SJCRH30 (cell line): ENCODE measurements at regions not wholly inside any gene's neighbourhood (a gene's known extent, or its start where the extent isn't known, plus 50 kb on each side); places are given as distances from the start of the nearest gene placed in this dataset.
"Not testable (repeated sequence)": the region's sequence is repeated elsewhere in the genome, so short reads cannot be mapped to it uniquely, and the experiment has no call there.

ENCODE experiments used
- DNase-seq, 2 experiments: peaks; one replicate each; pipeline ENCODE4 v3.0.0-alpha.2; 2015 to 2020
- H3K27ac ChIP-seq: fragments of 250-450 bp; sonication (Bioruptor Pico); 2 replicates; pipeline ENCODE4 v1.5.1; 2020; ENCODE audit warnings: mild to moderate bottlenecking, moderate library complexity
- H3K27me3 ChIP-seq: fragments of 250-450 bp; sonication (Bioruptor Pico); 2 replicates; pipeline ENCODE4 v1.5.1; 2020; ENCODE audit warnings: mild to moderate bottlenecking, moderate library complexity
- H3K36me3 ChIP-seq: fragments of 250-450 bp; sonication (Bioruptor Pico); 2 replicates; pipeline ENCODE4 v1.5.1; 2020; ENCODE audit warnings: mild to moderate bottlenecking, moderate library complexity
- H3K4me1 ChIP-seq: fragments of 250-450 bp; sonication (Bioruptor Pico); 2 replicates; pipeline ENCODE4 v1.5.1; 2020; ENCODE audit warnings: mild to moderate bottlenecking, moderate library complexity
- H3K4me3 ChIP-seq: fragments of 250-450 bp; sonication (Bioruptor Pico); 2 replicates; pipeline ENCODE4 v1.5.1; 2020; ENCODE audit warnings: mild to moderate bottlenecking, moderate library complexity
- H3K9me3 ChIP-seq: fragments of 250-450 bp; sonication (Bioruptor Pico); replicated peaks from 2 replicates; pipeline ENCODE4 v1.5.1; 2020; ENCODE audit warnings: mild to moderate bottlenecking, moderate library complexity

DNA sequence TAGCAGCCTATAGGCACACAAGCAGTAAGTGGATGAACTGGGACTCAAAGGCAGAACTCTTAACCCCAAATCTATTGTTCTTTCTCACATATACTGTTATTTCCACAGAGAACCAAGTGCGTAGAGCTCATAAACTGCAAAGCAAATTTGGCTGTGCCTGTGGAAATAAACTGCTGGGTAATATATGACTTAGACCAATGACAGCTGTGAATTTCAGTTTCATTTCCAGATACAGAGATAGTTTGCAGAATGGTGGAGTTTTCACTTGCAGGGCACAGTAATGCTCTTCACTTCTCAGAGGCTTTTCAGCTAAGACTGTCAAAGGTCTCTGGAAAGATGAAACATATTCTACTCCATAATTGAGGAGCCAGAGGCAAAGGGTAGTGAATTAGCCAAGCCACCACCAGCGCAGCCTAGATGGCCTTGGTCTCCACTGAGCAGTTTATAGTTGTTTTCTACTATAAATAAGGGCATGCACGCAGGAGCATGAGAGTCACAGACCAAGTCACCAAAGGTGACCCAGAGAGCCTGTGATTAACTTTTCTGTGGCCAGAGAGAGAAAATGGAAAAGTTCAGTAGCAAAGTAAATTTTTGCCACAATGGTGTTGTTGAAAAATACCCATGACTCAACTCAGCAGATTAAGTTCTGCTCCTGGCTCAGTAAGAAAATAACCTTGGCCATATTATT, 180.7 kb upstream of the GRM7 start:
- H3K36me3 ChIP-seq = no peaks in the 10 kb centered on the region
- DNase-seq = no peak
- H3K4me3 ChIP-seq = no peak overlapping the region
- no peaks in the 10 kb centered on the region for H3K27me3 ChIP-seq
- no peaks in the 10 kb centered on the region for H3K9me3 ChIP-seq
- H3K27ac ChIP-seq = no peak overlapping the region
- no peaks in the 10 kb centered on the region for H3K4me1 ChIP-seq

DNA sequence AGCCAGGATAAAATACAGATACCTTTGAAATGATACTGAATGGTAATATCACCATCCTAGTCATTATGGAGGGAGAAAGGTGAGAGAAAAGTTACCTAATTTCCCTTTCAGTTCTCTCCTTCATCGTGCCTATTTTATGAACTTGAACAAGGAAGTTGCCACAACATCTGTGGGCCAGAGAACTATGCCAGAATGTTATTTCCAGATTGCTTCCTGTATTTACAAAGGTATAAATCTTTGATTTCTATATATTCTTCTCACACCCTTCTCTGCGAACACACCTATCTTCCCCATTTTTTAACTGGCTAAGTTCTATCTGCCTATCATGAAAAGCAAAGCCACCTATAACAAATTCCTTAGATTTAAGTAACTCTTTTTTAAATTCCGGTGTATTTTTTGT, 163.6 kb upstream of the GRM7 start:
- DNase-seq = no peak
- no peaks in the 10 kb centered on the region for H3K4me1 ChIP-seq
- H3K27ac ChIP-seq = no peak overlapping the region
- no peaks in the 10 kb centered on the region for H3K36me3 ChIP-seq
- no peaks in the 10 kb centered on the region for H3K27me3 ChIP-seq
- no peaks in the 10 kb centered on the region for H3K9me3 ChIP-seq
- H3K4me3 ChIP-seq = no peak overlapping the region

GRCh38 chr3:6697722-6698121, 163.2 kb upstream of the GRM7 start:
- H3K9me3 ChIP-seq = no peaks in the 10 kb centered on the region
- H3K27me3 ChIP-seq = no peaks in the 10 kb centered on the region
- H3K4me1 ChIP-seq = no peaks in the 10 kb centered on the region
- no peaks in the 10 kb centered on the region for H3K36me3 ChIP-seq
- DNase-seq = no peak
- no peak overlapping the region for H3K27ac ChIP-seq
- no peak overlapping the region for H3K4me3 ChIP-seq

DNA sequence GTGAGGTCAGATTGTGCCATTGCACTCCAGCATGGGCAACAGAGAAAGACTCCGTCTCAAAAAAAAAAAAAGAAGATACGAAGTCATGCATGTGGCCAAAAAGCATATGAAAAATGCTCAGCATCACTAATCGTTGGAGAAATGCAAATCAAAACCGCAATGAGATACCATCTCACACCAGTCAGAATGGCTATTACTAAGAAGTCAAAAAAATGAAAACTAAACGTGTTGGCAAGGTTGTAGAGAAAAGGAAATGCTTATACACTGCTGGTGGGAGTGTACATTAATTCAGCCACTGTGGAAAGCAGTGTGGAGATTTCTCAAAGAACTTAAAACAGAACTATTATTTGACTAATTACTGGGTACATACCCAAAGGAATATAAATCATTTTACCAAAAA, 156.1 kb upstream of the GRM7 start:
- H3K9me3 ChIP-seq, H3K27ac ChIP-seq, H3K4me1 ChIP-seq, H3K4me3 ChIP-seq, DNase-seq, H3K27me3 ChIP-seq, H3K36me3 ChIP-seq: not testable (repeated sequence)

DNA sequence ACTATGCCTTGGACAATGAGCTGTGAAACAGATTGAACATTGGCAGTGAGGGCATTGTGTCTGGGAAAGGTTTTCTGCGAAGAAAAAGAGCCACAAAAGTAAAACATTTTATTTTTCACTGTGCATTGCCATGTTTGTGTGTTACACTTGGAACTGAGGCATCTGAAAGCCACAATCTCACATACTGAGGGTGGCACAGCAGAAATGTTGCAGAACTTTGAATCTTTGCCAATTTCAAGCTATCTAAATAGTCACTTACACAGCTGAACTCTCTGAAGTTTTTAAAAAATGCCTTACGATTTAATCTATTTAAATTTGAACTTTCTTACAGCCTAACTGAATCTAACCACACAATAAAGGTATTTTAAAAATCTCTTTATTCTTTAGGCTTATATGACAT, 154.1 kb upstream of the GRM7 start:
- Histone ChIP-seq H3K4me3 (no peak overlapping the region), H3K9me3 (no peaks in the 10 kb centered on the region), H3K36me3 (no peaks in the 10 kb centered on the region), H3K27me3 (no peaks in the 10 kb centered on the region), H3K27ac (no peak overlapping the region), H3K4me1 (no peaks in the 10 kb centered on the region)
- DNase-seq = no peak

DNA sequence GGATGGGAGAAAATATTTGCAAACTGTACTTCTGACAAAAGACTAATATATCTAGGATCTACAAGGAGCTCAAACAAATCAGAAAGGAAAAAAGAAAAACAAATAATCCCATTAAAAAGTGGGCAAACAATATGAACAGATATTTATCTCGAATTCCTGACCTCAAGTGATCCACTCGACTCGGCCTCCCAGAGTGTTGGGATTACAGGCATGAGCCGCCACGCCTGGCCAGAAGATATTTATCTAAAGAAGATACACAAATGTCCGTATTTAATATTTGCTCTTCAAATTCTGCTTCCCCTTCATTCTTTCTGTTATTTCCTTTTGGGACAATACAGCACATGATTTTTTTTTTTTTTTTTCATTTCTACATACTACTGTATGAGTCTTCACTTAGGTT, 151.7 kb upstream of the GRM7 start:
- H3K4me1 ChIP-seq = no peaks in the 10 kb centered on the region
- H3K27ac ChIP-seq = no peak overlapping the region
- no peaks in the 10 kb centered on the region for H3K36me3 ChIP-seq
- H3K27me3 ChIP-seq = no peaks in the 10 kb centered on the region
- H3K4me3 ChIP-seq = no peak overlapping the region
- DNase-seq = no peak
- no peaks in the 10 kb centered on the region for H3K9me3 ChIP-seq

DNA sequence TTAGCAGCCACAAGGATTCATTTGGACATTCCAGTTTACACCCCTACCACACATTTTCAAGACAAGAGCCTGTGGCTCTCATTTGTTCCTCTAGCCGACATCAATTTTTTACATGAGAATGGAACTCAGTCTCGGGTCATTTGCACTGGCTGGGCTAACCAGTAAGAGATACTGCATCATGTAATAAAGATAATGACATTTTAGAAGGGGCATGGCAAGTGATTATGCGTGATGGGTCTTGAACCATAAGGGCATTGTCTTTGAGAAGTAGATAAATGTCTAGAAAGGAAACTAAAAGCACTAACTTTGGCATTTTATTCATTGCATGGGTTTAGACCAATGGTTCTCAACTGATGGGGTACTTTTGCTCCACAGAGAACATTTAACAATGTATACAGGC, 146.0 kb upstream of the GRM7 start:
- no peak for DNase-seq
- H3K27ac ChIP-seq = no peak overlapping the region
- H3K4me3 ChIP-seq = no peak overlapping the region
- no peaks in the 10 kb centered on the region for H3K4me1 ChIP-seq
- H3K9me3 ChIP-seq = no peaks in the 10 kb centered on the region
- H3K36me3 ChIP-seq = no peaks in the 10 kb centered on the region
- H3K27me3 ChIP-seq = no peaks in the 10 kb centered on the region

GRCh38 chr3:6716420-6716819, 144.5 kb upstream of the GRM7 start:
- Histone ChIP-seq H3K9me3 (no peaks in the 10 kb centered on the region), H3K27me3 (no peaks in the 10 kb centered on the region), H3K27ac (no peak overlapping the region), H3K36me3 (no peaks in the 10 kb centered on the region), H3K4me1 (no peaks in the 10 kb centered on the region), H3K4me3 (no peak overlapping the region)
- DNase-seq = no peak

- H3K36me3 ChIP-seq = no peaks in the 10 kb centered on the region
- H3K27me3 ChIP-seq = no peaks in the 10 kb centered on the region
- H3K4me1 ChIP-seq = no peaks in the 10 kb centered on the region
- no peaks in the 10 kb centered on the region for H3K9me3 ChIP-seq
- no peak for DNase-seq
- H3K4me3 ChIP-seq = no peak overlapping the region
- H3K27ac ChIP-seq = no peak overlapping the region
These were observed 143.6 kb upstream of the GRM7 start for GRCh38 chr3:6717026-6717943.

DNA sequence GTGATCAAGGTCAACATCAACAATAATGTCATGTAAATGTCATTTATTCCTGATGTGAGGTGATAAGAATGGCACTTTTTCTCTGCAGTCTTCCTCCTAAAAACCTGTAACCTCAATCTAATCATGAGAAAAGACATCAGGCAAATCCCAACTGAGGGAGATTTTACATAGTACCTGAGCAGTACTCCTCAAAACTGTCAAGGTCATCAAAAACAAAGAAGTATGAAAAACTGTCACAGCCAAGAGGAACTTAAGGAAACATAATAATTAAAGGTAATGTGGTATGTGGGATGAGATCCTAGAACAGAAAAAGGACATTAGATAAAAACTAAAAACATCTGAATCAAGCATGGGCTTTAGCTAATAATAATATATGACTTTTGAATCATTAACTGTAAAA, 140.9 kb upstream of the GRM7 start:
- no peak for DNase-seq
- Histone ChIP-seq H3K4me3 (no peak overlapping the region), H3K27me3 (no peaks in the 10 kb centered on the region), H3K36me3 (no peaks in the 10 kb centered on the region), H3K4me1 (no peaks in the 10 kb centered on the region), H3K9me3 (no peaks in the 10 kb centered on the region), H3K27ac (no peak overlapping the region)

GRCh38 chr3:6721491-6721890, 139.4 kb upstream of the GRM7 start:
- Histone ChIP-seq H3K27me3 (no peaks in the 10 kb centered on the region), H3K4me1 (no peaks in the 10 kb centered on the region), H3K36me3 (no peaks in the 10 kb centered on the region), H3K9me3 (no peaks in the 10 kb centered on the region), H3K27ac (no peak overlapping the region), H3K4me3 (no peak overlapping the region)
- no peak for DNase-seq

- H3K4me3 ChIP-seq = no peak overlapping the region
- no peak overlapping the region for H3K27ac ChIP-seq
- no peaks in the 10 kb centered on the region for H3K27me3 ChIP-seq
- no peaks in the 10 kb centered on the region for H3K36me3 ChIP-seq
- DNase-seq = no peak
- no peaks in the 10 kb centered on the region for H3K4me1 ChIP-seq
- H3K9me3 ChIP-seq = no peaks in the 10 kb centered on the region
These were observed 137.7 kb upstream of the GRM7 start for GRCh38 chr3:6723205-6723604.

GRCh38 chr3:6726811-6727210, 134.1 kb upstream of the GRM7 start:
- no peak for DNase-seq
- no peaks in the 10 kb centered on the region for H3K27me3 ChIP-seq
- H3K9me3 ChIP-seq = no peaks in the 10 kb centered on the region
- no peaks in the 10 kb centered on the region for H3K36me3 ChIP-seq
- H3K4me3 ChIP-seq = no peak overlapping the region
- no peaks in the 10 kb centered on the region for H3K4me1 ChIP-seq
- H3K27ac ChIP-seq = no peak overlapping the region

- Histone ChIP-seq H3K27me3 (no peaks in the 10 kb centered on the region), H3K4me1 (no peaks in the 10 kb centered on the region), H3K4me3 (no peak overlapping the region), H3K9me3 (no peaks in the 10 kb centered on the region), H3K27ac (no peak overlapping the region), H3K36me3 (no peaks in the 10 kb centered on the region)
- no peak for DNase-seq
These were observed 128.1 kb upstream of the GRM7 start for GRCh38 chr3:6732807-6733206.

DNA sequence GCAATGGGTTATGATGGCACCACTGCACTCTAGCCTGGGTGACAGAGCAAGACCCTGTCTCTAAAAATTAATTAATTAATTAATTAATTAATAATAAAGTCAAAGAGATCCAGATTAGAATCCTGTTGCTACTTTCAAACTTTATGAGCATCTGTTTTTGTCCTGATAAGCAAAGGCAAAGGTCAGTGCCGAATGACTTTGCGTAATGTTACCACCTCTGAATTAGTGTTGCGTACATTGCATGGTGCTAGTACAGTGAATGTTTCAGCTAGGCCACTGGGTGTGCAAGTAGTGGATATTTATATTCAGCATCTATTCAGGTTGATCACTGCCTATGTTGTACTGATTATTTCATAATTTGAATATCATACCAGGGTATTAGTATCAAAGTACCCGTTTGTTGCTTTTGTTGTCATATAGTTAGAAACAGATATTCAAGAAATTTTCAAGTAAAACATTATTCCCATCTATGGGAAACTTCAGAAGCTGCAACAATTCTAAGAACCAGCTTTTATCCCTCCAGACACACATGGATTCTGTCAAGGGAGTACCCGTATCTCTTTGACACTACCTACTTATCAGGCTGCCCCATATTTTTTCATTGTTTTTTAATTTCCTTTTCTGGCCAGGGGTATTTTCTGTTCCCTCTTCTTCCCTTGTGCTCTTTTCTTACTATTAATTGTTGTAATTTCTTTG, 127.1 kb upstream of the GRM7 start:
- Histone ChIP-seq H3K27ac (no peak overlapping the region), H3K36me3 (no peaks in the 10 kb centered on the region), H3K9me3 (no peaks in the 10 kb centered on the region), H3K4me3 (no peak overlapping the region), H3K4me1 (no peaks in the 10 kb centered on the region), H3K27me3 (no peaks in the 10 kb centered on the region)
- no peak for DNase-seq
